Activated CD4-positive, alpha-beta T cell treated with anti-CD3 and anti-CD28 coated beads, Interleukin-2, Interleukin-6, amounts not matched to agents 100 ng/mL and 50 ng/mL, durations not matched to agents 16 hours and 8 hours (primary cell): ENCODE measurements at regions not wholly inside any gene's neighbourhood (a gene's known extent, or its start where the extent isn't known, plus 50 kb on each side); places are given as distances from the start of the nearest gene placed in this dataset.

Experiments used
- DNase-seq: peaks from one replicate; pipeline ENCODE4 v3.0.0-alpha.2; 2020

- no peak for DNase-seq
Observed at GRCh38 chr2:105590780-105591660, 153.7 kb upstream of the NCK2 start.

GRCh38 chr2:105588581-105588980 lies 156.1 kb upstream of the NCK2 start:
- no peak for DNase-seq

DNA sequence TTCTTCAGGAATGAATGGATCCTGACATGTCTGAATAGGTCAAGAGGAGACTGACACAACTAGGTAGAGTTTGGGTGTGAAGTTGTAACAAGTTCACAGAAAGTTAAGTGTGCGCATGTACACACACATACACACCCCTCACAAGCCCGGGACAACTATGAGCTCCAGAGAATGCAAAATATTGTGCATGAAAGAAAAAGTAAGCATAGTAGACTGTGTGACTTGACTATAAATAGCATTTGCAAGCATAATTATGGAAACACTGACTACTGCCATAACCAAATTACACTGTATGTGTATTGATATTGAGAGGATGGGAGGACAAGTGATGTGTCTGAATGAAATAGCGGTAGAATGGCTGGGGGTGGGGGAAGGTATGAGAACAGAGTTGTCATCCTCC lies 157.1 kb upstream of the NCK2 start:
- DNase-seq: no peak

DNA sequence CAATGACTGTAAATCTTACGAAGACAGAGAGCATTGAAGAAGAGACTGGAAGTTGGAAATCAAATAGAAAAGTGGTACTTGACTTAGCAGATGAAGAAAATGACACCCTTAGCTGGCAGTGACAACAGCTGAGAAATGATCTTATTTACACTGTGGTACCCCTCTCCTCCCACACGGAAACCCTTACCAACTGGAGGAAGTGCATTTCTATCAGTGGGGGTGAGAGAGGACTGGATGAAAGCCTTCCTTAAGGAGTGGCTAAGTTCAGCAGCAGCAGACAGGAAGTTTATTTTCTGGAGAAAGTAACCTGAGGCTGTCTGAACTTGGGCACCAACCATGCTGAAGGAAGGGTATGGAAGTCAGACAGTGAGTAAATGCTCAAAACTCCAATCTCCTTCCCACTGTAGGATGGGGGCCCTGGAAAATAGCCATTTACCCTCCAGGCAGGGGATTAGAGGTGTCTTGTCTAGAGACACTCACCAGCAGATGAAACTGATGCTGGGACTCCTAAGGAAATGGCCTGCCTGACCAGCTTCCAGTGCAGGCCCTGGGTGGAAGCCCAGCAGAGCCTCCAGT lies 160.2 kb upstream of the NCK2 start:
- no peak for DNase-seq

DNA sequence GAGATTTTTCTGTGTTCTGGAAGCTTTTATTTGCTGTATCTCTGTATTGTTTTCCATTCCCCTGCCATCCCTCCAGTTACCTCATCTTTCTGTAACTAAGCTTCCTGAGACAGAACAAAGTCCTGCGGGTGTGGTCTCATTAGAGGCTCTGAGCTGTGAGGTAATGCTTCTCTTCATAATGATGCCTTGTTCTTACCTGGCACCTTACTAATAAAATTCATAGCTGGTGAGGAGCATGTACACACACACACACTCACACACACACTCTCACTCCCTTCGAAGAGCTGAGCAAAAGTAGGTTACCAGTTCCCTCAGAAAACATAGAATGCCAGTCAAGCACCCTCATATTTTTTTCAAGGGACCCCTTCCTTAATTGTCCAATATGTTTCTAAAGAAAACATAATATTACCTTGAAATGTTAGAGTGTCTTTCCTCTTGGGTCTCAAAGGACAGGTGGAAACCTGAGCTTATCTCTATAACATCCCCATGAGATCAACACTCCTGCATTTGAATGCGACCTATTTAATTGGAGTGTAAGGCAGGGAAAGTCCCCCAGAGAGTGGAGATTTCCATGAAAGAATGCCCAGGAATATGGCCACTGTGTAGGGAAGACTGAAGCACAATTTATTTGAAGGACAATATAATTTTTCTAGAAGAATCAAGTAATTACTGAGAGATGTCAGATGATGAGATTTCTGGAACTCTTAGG lies 161.6 kb upstream of the NCK2 start:
- DNase-seq: no peak

DNA sequence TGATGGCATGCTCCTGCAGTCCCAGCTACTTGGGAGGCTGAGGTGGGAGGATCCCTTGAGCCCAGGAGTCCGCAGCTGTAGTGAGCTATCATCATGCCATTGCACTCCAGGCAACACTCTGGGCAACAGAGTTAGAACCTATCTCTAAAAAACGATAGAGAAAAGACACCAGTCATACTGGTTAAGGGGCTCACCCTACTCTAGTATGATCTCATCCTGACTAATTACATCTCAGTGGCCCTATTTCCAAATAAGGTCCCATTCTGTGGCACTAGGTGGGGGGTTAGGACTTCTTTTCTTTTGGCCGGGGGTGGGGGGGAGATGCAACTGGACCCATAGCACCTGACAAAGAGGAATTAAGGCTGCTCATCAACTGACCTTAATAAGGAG lies 163.2 kb upstream of the NCK2 start:
- DNase-seq: no peak

GRCh38 chr2:105580870-105581554 lies 163.7 kb upstream of the NCK2 start:
- no peak for DNase-seq

GRCh38 chr2:105580216-105580615 lies 164.5 kb upstream of the NCK2 start:
- no peak for DNase-seq

- DNase-seq: no peak
Observed at GRCh38 chr2:105578166-105578565, 166.5 kb upstream of the NCK2 start.

- no peak for DNase-seq
Observed at GRCh38 chr2:105577762-105578161, 166.9 kb upstream of the NCK2 start.

DNA sequence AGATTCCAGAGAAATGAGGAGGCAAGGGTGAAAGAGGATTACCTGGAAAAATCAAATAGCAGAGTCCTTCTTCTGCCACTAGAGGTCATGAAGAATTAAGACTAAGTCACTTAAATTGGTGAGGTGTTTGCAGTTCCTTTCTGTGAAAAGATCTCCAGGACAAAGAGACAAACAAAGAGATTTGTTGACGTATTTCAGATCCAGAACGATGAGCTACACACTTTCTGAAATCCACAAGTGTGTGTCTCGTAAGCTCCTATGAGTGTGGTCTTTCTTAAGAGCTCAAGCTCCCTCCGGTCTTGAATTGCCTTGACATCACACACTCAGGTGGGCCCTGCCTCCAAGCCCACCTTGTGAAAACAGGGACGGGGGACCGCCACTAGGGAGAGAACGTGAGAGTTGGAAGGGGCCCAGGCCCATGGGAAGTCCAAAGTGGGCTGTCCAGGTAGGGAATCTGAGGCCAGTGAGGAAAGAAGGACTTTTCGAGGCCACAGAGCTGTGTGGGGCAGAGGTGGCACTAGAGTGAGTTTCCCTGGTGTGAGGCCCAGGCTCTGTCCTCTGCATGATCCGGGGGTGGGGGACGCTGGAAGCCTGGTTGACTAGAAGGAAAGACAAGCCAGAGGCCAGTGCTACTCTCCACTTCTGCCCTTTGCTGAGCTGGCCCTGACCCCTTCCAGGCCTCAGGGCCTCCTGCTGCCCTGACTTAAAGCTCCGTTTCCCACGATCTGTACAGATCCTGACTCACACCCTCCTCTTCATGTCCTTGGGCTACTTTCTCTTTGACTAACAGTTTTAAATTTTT lies 168.1 kb upstream of the NCK2 start:
- peak; percentile 38 for DNase-seq

- no peak for DNase-seq
Observed at GRCh38 chr2:105576050-105576439, 168.7 kb upstream of the NCK2 start.

GRCh38 chr2:105575499-105576025 lies 169.2 kb upstream of the NCK2 start:
- no peak for DNase-seq

DNA sequence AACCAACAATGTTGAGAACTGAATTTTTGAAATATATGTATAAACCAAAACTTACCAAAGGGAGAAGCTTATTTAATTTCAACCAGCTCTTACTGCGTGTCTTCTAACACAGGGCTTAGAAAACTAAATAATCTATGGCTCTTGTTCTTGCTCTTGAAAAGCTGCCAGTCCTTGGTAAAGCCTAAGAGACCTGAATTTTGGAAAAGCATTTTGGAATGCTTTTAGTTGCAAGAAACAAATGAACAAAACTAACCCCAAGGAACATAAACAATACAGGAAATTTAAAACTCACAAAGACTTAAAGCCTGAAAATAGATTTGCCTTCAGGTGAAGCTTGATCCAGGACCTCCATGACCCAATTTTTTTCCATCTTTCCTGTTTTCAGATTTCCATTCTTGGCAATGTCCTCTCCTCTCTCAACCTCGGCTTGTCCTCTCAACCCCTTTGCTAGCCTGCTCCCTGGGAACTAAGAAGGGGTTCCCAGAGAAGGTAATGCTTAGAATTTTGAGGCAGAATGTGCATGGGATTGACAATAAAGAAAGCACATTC lies 169.8 kb upstream of the NCK2 start:
- DNase-seq: no peak

DNA sequence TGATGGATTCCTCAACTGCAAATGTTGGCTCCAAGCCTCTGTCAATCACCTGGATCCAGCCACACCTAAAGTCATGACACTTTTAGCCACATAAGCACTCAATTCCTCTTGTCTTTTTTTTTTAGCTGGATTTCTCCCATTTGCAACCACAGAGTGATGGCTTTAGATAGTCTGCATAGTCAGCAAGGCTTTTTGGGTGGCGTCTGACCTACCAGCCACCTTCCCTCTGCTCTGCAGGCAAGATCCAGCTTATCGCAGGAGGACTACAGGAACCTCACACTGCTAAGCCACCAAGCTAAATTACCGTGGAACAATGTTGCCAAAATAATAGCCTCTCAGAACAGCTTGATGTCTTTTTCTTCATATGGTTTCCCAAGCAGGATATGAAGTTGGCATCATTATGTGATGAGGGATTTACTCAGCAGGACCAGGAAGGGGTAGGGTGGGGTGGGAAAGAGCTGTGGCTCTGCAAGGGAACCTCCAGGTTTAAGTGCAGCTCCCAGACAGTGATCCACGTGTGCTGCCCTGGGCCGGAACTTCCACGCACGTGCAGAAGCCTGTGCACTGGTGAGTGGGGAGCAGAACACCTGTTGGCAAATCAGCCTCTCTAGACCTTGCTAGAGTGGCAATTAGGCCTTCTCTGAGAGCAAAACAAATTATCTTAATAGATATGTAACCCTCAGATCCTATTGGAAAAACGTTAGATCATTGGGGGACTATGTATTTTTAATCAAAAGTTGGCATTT lies 170.6 kb upstream of the NCK2 start:
- no peak for DNase-seq

DNA sequence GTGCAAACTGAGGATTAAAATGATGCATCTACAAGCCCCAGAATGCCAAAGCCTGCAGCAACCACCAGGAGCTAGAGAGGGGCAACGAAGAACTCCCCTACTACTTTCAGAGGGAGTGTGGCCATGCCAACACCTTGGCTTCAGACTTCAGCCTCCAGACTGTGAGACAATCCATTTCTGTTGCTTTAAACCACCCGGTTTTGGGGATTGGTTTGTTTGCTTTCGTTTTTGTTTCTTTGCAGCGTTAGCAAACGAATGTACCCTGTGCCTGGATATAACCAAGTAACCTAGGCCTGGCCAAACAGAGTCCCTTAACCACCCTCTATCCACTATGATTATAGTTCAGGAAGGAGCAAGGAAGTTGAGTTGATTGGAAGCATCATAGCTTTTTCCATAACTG lies 171.2 kb upstream of the NCK2 start:
- DNase-seq: no peak

DNA sequence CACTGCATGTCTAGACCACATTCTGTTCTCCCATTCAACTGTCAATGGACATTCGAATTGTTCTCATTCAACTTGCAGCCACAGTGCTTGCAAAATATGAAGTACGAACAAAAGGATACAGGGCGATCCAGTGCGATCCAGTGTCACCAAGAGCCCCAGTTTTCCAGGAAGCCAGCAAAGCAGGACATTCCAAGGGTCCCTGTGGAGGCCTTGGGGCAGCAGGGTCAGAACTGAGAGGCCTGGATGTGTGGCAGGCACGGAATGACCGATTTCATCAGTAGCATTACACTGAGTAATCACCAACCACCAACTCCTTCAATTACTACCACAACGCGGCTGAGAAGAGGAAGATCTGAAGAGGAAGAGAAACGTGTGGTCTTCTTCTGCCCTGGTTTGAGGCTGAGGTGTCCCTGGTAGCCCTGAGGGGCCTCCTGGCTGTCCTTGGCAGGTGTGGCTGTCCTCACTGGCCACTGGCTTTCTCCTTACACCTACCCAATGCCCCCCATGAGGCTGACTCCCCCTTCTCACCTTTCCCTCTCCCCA lies 172.7 kb upstream of the FHL2 start:
- no peak for DNase-seq

DNA sequence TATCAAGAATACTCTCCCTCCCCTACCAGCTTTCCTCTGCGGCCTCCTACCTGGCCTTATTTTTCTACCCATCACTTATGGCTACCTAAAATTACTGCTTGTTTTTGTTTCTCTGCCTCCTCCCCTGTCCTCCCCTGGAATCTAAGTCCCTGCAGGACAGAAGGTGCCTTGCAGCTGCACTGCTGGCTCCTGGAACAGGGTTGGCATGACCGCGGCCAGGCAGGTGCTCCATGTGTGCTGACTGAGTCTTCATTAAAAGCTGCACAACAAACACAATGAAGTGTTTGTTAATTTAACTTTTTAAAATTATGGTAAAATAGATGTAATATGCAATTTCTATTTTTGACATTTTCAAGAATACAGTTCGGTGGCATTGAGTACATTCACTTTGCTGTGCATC lies 171.9 kb upstream of the FHL2 start:
- DNase-seq: no peak

DNA sequence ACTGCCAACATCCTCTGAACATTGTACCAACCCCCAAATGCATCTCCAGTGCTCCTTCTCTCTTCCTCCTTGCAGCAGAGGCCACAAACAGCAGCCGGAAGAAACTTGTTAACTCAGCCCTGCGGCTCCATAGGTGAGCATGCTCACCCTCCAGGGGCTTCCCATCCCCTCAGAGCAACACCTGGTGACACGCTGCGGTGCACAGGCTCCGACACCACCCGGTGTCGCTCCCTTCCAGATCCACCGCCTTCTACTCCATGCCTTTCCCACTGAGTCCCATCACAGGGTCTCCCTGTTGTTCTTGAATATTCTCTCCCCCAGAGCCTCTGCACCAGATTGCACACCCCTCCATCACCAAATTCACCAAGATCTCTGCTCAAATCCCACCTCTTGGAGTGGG lies 171.5 kb upstream of the FHL2 start:
- no peak for DNase-seq

DNA sequence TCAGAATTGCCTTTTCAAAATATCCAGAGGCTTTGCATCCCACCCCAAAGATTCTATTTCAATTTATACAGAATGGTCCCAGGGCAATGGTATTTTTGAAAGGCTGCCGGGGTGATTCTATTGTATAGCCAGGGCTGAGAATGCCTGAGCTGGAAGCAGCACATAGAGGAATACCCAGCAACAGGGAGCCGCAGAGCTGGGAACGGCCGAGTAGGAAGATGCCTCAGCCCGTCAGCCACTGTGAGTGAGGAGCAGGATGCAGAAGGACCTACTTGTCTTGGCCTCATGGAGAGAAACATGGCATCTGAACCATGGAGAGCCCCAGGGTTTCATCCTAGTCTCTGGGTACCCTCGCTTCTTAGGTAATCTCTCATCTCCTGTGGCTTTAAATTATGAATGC lies 170.8 kb upstream of the FHL2 start:
- DNase-seq: no peak

DNA sequence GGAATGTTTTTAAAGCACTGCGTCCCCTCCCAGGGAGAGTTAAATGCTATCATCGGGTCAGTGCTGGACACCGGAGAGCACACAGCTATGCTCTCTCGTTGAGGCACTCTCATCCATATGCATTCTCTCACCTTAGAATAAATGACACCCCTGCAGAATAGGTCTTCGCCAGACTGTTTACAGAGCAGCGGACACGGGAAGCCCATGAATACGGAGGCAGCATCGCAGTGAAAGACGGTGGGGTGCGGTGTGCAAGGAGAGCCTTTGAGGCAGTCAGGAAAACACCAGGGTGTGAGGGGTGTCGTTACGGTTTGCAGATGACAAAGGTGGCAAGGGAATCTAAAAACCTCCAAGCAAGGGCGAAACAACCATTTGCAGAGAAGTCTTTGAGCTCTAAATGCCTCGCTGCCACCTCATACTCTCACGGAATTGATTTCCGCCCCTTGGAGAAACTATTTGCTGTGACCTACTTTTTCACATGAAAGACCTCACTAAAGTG lies 169.2 kb upstream of the FHL2 start:
- DNase-seq: no peak
